HG02588 (cell line): ENCODE measurements at regions not wholly inside any gene's neighbourhood (a gene's known extent, or its start where the extent isn't known, plus 50 kb on each side); places are given as distances from the start of the nearest gene placed in this dataset.
"Not testable (repeated sequence)": the region's sequence is repeated elsewhere in the genome, so short reads cannot be mapped to it uniquely, and the experiment has no call there.

Experiments used
- ATAC-seq: cut with Tn5 transposase; IDR thresholded peaks from one replicate; pipeline ENCODE4 v1.9.1; 2021; ENCODE audit warnings: mild to moderate bottlenecking, moderate library complexity; ENCODE audit not compliant: unreplicated experiment

DNA sequence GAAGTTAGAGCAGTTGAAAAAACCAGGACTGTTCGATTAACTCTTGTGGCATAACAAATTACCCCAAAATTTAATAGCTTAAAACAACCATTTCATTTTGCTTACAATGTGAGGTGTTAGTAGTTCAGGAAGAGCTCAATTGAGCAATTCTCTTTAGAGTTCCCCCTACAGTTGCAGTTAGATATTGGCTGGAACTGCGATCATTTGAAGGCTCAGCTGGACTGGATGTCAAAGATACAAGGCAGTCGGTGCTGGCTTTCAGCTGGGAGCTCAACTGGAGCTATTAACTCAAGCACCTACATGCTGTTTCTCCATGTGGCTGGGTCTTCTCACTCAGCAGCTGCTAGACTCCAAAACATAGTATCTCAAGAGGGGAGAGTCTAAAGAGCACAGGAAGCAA is 96.0 kb upstream of the LOC128125822 start:
- no peak for ATAC-seq

DNA sequence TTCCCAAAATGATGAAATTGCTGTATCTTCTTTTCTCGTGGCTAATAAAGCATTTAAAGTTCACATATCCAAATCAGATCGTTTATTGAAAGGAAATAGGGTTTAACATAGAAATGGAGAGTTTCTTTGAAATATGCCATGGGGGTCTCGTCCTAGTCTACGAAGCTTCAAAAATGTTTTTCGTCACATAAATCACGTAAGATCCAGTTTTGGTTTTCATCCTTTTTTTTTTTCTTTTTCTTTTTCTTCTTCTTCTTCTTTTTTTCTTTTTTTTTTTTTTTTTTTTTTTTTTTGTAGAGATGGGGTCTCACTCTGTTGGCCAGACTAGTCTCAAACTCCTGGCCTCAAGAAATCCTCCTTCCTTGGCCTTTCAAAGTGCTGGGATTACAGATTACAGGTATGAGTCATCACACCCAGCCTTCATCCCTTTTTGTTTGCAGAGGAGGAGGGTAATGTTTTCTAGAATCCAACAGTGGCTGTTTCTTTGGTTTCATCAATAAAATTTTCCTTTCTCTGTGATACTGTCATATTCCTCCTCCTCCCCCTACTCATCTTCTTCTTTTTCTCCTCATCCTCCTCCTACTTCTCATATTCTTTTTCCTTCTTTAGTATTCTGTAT is 94.7 kb upstream of the LOC128125822 start:
- ATAC-seq = no peak

DNA sequence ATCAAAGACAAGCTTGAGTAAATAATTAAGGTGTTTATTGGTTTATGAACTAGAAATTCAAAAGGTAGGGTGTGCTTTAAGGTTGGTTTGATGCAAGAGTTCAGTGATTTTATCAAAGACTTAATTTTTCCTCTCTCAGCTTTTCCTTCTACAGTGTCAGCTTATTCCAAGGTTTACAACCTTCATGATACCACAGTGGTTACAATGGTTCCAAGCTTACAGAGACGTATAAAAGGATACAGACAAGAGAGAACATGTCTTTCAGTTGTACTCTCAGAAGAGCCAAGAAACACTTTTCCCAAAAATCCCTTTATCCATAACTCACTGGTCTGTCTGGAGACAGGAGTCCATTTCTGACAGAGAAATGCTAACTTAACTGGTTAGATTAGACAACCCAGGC is 93.5 kb upstream of the LOC128125822 start:
- ATAC-seq = no peak

DNA sequence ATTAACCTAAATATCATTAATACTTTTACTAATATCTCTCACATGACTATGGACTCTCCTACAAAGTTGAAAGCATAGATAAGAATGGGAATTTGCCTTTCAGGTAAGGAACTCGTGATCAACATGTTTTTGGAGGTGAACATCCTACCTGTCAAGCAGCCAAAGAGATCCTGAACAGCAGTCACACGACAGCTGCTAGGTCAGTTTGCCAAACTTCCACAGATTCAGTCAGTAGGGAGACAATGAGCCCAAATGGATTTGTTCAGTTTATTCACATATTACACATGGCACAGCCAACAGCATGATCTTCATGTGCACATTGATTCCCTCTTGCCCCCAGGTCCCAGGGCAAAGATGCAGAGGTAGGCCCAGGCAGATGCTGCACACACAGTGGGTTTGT is 86.1 kb upstream of the LOC128125822 start:
- no peak for ATAC-seq

DNA sequence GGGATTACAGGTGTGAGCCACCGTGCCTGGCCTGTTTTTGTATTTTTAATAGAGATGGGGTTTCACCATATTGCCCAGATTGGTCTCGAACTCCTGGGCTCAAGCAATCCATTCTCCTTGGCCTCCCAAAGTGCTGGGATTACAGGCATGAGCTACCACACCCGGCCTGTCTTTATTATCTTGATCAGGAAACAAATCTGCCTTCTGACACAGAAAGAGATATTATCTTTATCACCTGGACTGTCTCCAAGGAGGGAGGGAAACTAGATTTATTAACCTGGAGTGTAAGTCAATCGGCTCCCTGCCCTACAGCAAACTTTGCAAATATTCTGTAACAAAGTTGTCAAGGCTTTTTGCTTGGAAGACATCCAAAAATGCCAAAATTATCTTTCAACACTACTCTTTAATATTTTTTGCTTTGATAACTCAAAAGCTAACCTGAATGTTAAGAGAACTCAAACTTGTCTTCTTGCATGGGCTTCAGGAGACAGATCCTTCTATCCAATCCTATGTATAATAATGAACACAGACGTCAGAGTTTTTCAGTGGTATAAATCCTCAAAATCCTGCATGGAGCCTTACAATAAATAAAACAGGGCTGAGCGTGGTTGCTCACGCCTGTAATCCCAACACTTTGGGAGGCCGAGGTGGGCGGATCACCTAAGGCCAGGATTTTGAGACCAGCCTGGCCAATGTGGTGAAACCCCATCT is 85.0 kb upstream of the LOC128125822 start:
- no peak for ATAC-seq

DNA sequence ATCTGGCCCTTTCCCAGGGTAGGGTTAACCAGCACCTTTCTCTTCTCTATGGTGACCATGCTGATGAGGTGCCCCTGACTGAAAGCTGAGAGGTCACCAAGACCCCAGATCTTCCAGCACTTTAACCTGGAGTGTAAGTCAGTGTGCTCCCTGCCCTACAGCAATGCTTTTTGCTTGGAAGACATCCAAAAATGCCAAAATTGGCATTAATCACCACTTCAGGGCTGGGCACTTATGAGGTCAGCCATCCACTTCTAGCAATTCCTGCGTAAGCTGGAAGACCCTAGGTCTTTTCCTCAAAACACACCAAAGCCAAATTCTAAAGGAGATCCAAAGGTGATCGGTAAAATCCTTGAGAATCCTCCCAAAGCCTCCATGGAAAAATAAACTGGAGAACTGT is 81.2 kb upstream of the LOC128125822 start:
- no peak for ATAC-seq

DNA sequence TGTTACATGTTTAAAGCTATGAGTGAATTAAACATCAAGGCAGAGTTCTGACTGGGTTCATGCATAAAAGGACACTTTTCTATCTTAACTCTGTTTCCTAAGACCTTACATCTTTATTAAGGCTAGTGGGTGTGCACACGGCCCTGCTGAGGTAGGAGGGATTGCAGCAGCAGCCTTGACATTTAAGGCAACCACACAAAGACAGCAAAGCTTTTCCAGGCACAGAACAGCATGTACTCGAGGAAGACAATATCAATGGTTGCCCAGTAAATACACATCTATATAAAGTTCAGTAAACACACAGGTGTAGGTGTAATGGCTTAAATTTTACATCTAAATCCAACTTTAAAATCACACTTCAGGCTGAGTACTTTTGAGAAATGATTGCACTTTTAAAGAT is 79.8 kb upstream of the LOC128125822 start:
- no peak for ATAC-seq

DNA sequence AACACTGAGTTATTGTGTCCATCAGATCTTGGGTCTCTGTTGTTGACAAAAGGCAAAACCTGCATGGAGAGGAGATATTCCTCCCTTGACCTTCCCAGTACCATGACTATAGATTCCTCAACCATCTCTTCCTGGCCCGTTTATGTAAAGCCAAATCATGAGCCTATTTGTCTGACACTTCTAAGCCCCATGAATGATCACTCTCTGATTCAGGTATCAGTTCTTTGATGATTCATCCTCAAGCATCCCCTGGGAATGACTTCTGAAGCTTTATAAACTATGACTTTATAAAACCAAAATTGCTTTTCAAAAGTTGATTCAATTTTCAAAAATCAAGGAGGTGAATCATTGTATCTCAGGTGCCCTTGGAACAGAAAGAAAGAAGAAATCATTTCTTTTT is 78.7 kb upstream of the LOC128125822 start:
- no peak for ATAC-seq

DNA sequence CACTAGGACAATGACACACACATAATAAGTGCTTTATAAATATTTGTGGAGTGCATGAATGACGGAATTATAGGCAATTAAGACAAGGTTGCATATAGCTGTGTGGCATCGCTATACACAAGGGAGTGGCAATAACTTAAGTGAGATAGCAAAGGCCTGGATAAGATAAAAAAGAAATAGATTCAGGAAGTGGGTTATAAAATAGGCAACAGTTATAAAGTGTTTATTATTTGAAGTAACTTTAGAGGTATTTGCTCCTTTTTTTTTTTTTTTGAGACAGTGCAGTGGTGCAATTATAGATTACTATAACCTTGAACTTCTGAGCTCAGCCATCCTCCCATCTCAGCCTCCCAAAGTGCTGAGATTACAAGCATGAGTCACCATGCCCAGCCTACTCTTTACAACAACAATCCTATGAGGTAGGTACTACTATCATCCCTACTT is 75.9 kb upstream of the LOC128125822 start:
- ATAC-seq = no peak

DNA sequence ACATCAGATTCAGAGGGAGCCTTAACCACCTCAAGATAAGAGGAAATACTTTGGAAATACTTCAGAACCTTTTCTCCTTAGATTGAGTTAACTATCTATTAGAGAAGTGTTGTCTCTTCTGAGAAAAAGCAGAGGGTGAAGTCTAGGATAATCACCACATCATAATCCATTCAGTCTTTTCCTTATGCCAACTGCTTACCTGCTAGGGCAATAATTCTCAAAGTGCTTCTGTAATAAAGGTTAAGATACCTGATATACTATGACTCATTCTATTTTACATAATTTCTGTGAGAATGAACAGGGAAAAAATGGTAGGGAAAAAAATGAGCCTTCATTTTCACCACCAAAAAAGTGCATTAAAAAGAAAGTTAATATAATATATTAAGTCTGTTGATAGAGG is 70.1 kb upstream of the LOC128125822 start:
- no peak for ATAC-seq

DNA sequence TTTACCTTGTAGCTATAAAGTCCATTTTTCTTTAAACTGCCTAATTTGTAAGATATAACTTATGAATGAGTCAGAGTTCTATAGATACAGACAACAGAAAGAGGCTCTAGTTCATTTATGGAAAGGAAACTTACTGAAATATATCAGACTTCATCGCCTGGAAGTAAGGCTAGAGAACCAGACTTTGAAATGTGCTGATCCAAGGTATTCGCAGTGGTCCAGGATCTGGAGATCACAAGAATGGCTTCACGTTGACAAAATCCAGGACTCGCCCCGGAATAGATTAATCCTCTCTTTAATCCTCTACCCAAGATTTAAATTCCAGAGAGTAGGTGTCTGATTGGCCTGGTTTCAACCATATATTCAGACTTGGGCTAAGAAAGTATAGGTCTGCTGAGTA is 69.1 kb upstream of the LOC128125822 start:
- ATAC-seq = no peak

DNA sequence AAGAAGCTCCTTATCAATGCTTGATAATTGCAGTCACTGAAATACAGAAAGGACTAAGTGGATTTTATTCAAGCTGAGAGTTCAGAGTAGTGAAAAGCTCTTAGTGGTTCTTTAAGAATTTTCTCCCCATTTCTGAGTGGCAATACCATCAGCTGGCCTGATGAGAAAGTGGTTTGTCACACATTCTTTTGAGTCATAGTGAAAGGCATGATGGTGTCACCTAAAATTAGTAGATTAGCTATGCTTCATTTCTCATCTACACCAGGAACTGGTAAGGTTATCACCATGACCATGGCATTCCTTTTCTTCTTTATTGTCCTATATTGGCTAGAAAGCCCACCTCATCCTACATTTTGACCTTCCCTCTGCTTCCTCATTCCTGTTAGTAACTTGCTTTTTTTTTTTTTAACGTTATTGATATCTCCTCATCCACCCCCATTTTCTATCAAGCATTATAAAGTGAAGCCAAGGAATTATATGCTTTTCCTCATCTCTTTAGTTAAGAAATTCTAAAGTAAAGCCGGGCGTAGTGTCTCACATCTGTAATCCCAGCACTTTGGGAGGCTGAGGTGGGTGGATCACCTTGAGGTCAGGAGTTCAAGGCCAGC is 67.4 kb upstream of the LOC128125822 start:
- peak; percentile 97 for ATAC-seq

DNA sequence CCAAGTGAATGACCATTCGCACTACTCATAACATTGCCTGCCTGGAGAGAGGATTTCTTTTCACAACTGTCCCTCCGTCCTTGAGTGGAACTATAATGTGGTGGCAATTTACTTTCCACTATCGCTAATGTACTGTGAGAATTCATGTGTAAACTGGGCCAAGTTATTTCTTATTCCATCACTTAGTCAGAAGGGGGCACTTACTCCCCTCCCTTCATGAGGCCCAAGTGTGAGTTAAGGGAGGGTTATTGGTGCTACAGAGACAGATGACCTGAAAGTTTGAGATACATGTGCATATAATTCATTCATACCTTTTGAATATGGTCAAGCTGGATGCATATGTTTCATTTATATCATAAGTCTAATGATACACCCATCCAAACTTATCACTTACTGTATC is 65.2 kb upstream of the LOC128125822 start:
- no peak for ATAC-seq

DNA sequence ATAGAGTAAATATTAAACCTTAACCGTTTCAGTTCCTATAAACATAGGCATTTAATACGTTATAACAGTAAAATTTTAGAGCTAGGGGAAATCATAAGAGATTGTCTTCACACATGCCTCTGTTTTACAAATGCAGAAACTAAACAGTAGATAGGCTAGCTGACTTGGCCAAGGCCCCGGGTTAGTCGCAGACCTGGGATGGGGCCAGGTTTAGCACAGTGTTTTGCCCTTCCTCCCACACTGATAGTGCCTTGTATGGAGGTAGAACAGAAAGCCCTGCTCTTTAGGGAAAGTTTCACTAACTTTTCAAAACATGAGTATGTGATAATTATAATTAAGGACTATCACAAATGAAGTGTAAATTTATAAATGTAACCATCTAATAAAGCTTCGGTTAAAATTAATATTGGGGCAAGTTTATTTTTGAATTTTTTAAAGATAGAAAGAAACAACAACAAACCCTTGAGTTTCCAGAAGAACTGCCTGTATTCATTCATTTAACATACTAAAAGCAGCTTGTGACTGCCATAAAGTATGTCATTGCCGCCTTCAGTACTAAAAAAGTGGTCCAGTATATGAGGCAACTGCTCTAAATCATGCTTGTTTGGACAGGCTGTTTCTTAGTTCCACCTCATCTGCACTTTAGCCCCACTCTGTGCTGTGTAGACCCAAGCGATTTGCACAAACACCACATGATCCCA is 62.5 kb upstream of the LOC128125822 start:
- ATAC-seq = no peak

DNA sequence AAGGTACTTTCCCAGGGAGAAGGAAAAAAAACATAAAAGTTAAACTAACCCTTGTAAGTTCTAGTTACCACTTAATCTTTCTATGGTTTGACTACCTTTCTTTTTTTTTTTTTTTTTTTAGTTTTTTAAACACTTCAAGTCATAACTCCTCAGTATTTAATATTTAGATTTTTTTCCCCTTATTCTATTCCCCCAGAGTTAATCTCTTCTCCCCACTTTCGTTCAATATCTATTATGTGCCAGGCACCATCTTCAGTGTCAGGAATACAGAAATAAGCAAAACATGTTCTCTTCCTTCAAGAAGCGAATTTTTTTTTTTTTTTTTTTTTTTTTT is 62.0 kb upstream of the LOC128125822 start:
- no peak for ATAC-seq

DNA sequence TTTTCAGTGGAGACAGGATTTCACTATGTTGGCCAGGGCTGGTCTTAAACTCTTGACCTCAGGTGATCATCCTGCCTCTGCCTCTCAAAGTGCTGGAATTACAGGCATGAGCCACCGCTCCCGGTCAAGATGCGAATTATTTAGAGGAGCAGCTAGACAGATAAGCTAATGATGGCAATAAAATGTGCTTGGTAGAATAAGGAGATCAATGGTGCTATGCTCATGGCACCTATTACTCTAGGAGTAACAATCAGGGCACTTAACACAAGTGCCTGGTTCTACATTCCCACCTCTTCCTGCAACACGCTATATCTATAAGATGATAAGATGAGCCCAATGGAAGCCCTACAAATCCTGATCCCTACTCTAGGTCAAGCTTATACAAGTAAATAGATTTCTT is 61.4 kb upstream of the LOC128125822 start:
- no peak for ATAC-seq

DNA sequence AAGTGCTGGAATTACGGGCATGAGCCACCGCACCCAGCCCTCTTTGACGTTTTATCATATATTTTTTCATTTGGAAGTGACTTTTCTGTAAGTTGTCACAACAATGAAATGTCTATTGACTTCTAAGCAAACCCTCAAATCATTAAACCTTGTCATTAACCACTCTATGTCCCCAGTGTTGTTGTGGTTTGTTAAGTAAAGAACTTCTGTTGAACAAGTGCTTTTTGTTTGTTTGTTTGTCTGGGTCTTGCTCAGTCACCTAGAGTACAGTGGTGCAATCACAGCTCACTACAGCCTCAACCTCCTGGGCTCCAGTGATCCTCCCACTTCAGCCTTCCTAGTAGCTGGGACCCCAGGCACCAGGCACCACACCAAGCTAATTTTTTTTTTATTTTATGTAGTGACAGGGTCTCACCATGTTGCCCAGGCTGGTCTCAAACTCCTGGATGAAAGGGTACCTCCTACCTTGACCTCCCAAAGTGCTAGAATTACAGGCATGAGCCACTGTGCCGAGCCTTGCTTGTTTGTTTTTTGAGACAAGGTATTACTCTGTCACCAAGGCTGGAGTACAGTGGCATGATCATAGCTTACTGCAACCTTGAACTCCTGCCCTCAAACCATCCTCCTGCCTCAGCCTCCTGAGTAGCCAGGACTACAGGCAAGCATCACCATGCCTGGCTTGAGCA is 57.6 kb upstream of the LOC128125822 start:
- ATAC-seq = no peak

DNA sequence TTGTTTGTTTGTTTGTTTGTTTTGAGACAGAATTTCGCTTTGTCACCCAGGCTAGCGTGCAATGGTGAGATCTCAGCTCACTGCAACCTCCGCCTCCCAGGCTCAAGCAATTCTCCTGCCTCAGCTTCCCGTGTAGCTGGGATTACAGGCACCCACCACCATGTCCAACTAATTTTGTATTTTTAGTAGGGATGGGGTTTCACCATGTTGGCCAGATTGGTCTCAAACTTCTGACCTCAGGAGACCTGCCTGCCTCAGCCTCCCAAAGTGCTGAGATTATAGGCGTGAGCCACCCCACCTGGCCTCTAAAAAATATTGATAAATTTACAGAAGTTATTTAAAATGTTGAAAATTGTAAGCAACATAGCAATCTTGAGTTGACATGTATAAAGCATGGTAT is 57.1 kb upstream of the LOC128125822 start:
- not testable (repeated sequence) for ATAC-seq

DNA sequence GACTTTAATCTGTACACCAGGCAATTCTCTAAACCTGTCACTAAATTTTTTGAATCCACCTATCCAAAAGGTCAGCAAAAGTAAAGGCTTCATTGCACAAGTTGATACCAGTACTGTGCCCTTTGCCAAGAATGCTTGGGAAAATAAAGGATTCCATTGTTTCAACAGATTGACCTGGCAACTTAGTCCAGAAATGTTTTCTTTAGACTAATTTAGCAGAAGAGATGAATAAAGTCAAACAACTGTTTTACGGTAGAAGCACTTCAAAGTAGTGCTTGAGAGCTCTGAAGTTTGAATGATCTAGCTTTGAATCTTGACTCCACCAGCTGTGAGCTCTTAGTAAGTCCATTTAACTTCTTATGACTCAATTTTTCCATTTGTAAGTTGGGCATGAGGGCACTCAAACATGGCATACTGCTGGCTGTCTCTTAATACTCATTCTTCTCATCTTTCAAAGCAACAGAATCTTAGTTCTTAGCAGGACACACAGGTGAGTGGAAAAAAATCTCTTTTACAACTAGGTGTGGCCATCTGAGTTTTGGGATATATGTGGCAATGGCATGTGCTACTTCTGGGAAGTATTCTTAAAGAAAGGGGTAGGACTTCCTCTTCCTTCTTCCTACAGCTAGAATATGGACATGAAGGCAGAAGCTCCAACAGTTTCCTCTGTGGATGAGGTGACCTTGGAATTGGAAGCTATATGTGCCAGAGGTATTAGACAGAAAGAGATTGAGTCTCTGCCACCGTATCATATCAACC is 55.9 kb upstream of the LOC128125822 start:
- no peak for ATAC-seq

DNA sequence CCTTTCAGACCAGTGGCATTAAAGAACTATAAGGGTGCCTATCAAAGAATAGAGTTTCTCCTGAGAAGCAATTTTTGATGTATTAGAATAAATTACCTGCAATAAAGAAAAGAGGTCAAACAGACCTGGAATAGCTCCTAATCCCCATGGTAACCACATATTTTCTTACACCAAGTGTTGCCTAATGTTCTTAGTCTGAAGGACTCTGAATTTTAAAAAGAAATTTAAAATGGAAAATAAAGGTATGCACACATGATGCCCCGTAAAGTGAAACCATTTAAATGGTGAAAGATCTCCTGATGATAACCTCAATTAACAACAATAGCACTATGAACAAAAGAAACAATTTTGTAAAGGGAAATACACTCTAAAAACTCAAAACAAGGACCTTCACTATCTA is 55.1 kb upstream of the LOC128125822 start:
- ATAC-seq = no peak
